ENCODE measurements at regions not wholly inside any gene's neighbourhood (a gene's known extent, or its start where the extent isn't known, plus 50 kb on each side); places are given as distances from the start of the nearest gene placed in this dataset.

GRCh38 chr13:22193070-22193469 is 522.2 kb downstream of the FGF9 start:
- no peaks in the 10 kb centered on the region for H3F3A ChIP-seq (ENCODE audit: insufficient read depth, low read depth)
- no peak overlapping the region for H3K27ac ChIP-seq
- no peak overlapping the region for H2AFZ ChIP-seq
- no peak overlapping the region for H3K4me2 ChIP-seq
- POLR2A ChIA-PET (ENCODE audit: unreplicated experiment) = interaction anchor here (0.6 kb wide), 1 partner anchor 273 kb away, joined by 3 read pairs; no protein-coding TSS in a partner anchor
- H3K9me3 ChIP-seq (ENCODE audit: insufficient read depth, low read depth) = no peaks in the 10 kb centered on the region
- H3K4me3 ChIP-seq = no peak overlapping the region
- intact Hi-C loops (cut with micrococcal nuclease; ENCODE audit: unreplicated experiment) = no loop called here
- no peak for DNase-seq
- no peaks in the 10 kb centered on the region for H3K36me3 ChIP-seq (ENCODE audit: low read depth)
- H3K4me1 ChIP-seq (replicated peaks; ENCODE audit: insufficient read depth) = no peaks in the 10 kb centered on the region
- H3K9me2 ChIP-seq (ENCODE audit: insufficient read depth) = no peaks in the 10 kb centered on the region
- peaks cover 25% of the 10 kb centered on the region for H3K27me3 ChIP-seq (ENCODE audit: insufficient read depth, low read depth)
- H4K20me1 ChIP-seq (ENCODE audit: insufficient read depth) = no peaks in the 10 kb centered on the region
- no peak for TF ChIP-seq CTCF (conservative IDR thresholded peaks at IDR 0.05)
- no peaks in the 10 kb centered on the region for H3K79me2 ChIP-seq (ENCODE audit: low read depth)
- no TSS peak for BruUV-seq (replicated peaks)
- CTCF ChIA-PET = no interaction called here

GRCh38 chr13:22194106-22194805 is 523.4 kb downstream of the FGF9 start:
- no peak overlapping the region for H2AFZ ChIP-seq
- DNase-seq = no peak
- H3K27ac ChIP-seq = no peak overlapping the region
- BruUV-seq (replicated peaks) = no TSS peak
- intact Hi-C loops (cut with micrococcal nuclease; ENCODE audit: unreplicated experiment) = no loop called here
- no peak overlapping the region for H3K4me2 ChIP-seq
- H3K36me3 ChIP-seq (ENCODE audit: low read depth) = no peaks in the 10 kb centered on the region
- no peaks in the 10 kb centered on the region for H3K9me2 ChIP-seq (ENCODE audit: insufficient read depth)
- TF ChIP-seq EZH2 (IDR thresholded peaks at IDR 0.05; ENCODE audit: low read depth) (no peak), CTCF (conservative IDR thresholded peaks at IDR 0.05) (no peak)
- peaks cover 37% of the 10 kb centered on the region for H3K27me3 ChIP-seq (ENCODE audit: insufficient read depth, low read depth)
- H3K9me3 ChIP-seq (ENCODE audit: insufficient read depth, low read depth) = no peaks in the 10 kb centered on the region
- CTCF ChIA-PET = no interaction called here
- no peak overlapping the region for H3K4me3 ChIP-seq
- H3K4me1 ChIP-seq (replicated peaks; ENCODE audit: insufficient read depth) = no peaks in the 10 kb centered on the region
- no peaks in the 10 kb centered on the region for H3F3A ChIP-seq (ENCODE audit: insufficient read depth, low read depth)
- no peaks in the 10 kb centered on the region for H3K79me2 ChIP-seq (ENCODE audit: low read depth)
- no peaks in the 10 kb centered on the region for H4K20me1 ChIP-seq (ENCODE audit: insufficient read depth)
- POLR2A ChIA-PET (ENCODE audit: unreplicated experiment) = interaction anchor here (0.8 kb wide), 1 partner anchor 1628 kb away, joined by 9 read pairs; no protein-coding TSS in a partner anchor

GRCh38 chr13:22195726-22196125 is 524.9 kb downstream of the FGF9 start:
- no peak for DNase-seq
- Histone ChIP-seq H3K4me1 (replicated peaks; ENCODE audit: insufficient read depth) (no peaks in the 10 kb centered on the region), H3K79me2 (ENCODE audit: low read depth) (no peaks in the 10 kb centered on the region), H3K36me3 (ENCODE audit: low read depth) (no peaks in the 10 kb centered on the region), H2AFZ (no peak overlapping the region), H4K20me1 (ENCODE audit: insufficient read depth) (no peaks in the 10 kb centered on the region), H3K9me3 (ENCODE audit: insufficient read depth, low read depth) (no peaks in the 10 kb centered on the region), H3K9me2 (ENCODE audit: insufficient read depth) (no peaks in the 10 kb centered on the region), H3K4me3 (no peak overlapping the region), H3K27me3 (ENCODE audit: insufficient read depth, low read depth) (peaks cover 46% of the 10 kb centered on the region), H3K27ac (no peak overlapping the region), H3K4me2 (no peak overlapping the region), H3F3A (ENCODE audit: insufficient read depth, low read depth) (no peaks in the 10 kb centered on the region)
- TF ChIP-seq CTCF (conservative IDR thresholded peaks at IDR 0.05) (no peak), EZH2 (IDR thresholded peaks at IDR 0.05; ENCODE audit: low read depth) (no peak)
- intact Hi-C loops (cut with micrococcal nuclease; ENCODE audit: unreplicated experiment) = no loop called here
- CTCF ChIA-PET = no interaction called here
- BruUV-seq (replicated peaks) = no TSS peak
- POLR2A ChIA-PET (ENCODE audit: unreplicated experiment) = no interaction called here
